HK-2 (cell line): ENCODE measurements at regions not wholly inside any gene's neighbourhood (a gene's known extent, or its start where the extent isn't known, plus 50 kb on each side); places are given as distances from the start of the nearest gene placed in this dataset.

Experiments used
- DNase-seq: peaks from one replicate; pipeline ENCODE4 v3.0.0-alpha.2; 2018; ENCODE audit not compliant: unreplicated experiment

DNA sequence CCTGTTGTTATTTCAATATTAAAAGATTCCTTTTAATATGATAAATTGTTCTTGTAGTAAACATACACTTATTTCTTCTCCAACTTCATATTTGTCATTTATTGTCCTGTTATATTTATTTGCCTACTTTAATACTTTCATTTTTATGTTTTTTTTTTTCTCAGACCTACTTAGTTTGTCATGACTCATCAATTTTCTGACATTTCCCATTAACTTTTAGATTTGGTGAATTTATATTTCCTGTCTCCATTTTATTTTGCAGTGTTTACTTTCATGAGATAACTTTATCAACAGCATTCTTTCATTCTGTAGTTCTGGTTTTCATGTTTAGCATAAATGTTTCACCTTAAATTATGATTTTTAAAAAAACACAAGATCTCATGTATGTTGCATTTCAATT is 788.7 kb downstream of the EFNA5 start:
- DNase-seq: no peak

DNA sequence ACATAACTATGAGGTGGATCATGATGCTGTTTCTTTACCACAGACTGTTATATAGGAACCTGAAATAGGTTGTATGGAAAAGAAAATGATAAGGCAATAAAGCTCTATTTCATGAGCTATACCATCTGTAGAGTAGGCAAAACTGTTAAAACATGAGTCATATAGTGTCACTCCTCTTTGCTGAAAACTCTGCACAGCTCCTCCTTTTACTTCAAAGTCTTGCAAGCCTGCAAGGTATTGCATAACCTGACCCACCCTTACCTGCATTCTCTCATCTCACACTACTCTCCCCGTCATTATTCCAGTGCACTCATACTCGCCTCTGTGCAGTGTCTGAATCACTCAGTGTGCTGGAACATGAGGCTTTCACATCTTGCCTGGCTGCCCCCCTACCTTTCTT is 790.1 kb downstream of the EFNA5 start:
- no peak for DNase-seq

DNA sequence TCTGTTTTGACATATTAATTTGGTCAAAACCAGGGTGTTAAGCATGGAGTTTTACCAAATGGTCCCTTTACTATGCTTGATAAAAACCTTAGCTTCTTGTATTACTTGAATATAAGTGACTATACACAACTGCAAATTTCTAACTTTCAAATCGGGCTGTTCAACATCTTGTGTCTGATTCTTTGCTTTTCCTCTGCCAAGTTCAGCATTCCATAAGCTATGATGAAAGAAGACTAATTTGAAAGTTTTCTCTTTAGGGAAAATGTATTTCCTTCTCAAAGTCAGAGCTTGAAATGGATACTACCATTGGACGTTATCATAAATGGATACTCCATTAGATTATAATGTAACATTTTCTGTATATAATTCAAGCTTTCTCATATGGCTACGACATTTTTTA is 792.9 kb downstream of the EFNA5 start:
- DNase-seq: no peak

DNA sequence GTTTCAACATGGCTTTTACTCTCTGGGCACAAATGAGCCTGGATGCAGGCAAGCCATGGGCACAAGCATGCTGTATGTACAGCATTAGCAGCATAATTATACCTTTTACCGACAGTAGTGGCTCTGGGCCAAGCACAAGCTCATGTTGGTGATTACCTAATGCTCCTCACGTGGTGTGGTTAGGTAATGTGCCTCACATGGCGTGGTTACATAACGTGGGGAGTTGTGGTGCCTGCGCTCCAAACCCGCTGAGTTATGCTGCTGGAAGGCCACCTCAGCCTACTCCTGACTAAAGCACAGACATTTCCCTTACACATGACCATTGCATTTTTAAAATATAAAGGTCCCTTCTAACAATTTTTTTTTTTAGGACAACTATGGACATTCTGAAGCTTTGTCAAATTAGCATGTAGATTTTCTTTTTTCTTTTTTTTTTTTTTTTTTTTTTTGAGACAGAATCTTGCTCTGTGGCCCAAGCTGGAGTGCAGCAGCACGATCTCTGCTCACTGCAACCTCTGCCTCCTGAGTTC is 794.0 kb downstream of the EFNA5 start:
- no peak for DNase-seq

DNA sequence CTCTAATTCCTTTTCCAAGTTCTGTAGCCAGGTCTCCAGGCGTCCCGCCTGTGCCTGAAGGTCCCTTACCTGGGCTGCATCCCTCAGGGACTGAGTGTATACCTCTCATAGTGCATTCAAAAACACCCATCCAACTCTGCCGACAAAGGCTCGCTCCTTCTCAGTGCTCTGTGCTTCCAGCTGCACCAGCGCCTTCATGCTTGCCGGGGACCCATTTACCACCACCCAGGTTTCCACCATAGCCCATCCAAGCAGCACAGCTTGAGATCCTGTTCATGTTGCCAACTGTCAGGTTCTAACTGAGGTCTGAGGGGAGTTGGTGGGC is 794.5 kb downstream of the EFNA5 start:
- no peak for DNase-seq

DNA sequence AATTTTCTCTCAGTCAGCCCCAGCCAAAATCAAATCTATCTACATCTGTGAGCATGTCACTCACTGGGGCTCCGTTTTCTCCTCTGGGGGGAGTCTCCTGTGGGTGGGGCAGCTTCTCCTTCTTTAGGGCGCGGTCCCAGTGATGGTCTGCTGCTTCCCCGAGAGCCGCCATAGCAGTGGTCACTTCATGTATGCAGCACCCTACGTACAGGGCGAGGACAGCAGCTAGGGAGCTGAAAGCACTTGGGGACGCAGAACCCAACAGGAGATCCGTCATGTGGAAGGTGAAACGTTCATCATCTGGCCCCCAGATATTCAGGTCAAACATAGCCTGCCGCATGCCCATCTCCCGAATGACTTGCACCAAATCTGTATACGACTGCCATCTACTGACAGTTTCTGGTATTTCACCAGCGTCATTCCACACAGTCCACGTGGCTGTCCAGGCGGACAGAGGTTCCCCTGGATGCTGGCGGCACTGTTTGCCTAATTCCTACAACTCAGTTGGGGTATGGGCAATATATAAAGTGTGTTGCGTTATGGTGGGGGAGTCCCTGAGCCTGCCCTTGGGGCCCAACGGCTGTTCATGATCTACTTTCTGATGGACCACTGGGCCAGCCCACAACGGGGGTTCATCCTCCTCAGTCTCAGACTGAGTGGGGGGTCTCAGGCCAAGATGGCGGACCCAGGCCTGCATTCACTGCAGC is 795.0 kb downstream of the EFNA5 start:
- DNase-seq: no peak

DNA sequence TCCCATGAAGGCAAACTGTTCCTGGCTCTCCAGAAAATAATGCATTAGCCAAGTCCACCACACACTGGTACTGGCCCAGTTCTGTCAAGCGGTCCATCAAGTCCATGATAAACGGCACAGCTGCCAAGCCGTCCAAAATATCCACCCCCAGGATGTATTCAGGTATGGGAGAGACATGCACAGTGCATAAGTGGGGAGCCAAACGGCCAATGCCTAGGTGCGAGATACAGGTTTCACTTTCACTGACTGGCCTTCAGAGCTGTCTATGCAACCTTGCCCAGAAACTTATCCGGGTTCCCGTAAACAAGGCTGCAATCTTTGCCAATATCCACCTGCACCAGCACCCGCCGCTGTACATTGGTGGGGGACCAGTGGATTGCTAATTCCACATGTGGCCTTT is 795.8 kb downstream of the EFNA5 start:
- DNase-seq: no peak

DNA sequence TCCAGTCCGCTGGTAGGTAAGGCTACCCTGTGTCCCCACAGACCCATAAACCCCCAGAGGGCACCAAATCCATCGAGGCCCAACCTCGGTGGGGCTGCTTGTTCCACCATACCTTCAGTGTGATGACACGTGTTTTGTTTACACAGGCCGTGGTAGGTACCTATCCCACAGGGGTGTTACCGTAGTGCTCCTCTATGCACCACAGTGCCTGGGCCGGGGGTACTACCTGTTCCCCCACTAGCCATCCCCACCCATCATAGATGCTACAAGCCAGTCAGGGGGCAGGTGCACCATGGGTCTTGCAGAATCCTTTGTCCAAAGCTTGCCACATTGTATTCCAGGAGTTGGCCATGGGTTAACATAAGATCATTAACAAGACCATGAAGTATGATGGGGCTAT is 796.2 kb downstream of the EFNA5 start:
- DNase-seq: no peak

DNA sequence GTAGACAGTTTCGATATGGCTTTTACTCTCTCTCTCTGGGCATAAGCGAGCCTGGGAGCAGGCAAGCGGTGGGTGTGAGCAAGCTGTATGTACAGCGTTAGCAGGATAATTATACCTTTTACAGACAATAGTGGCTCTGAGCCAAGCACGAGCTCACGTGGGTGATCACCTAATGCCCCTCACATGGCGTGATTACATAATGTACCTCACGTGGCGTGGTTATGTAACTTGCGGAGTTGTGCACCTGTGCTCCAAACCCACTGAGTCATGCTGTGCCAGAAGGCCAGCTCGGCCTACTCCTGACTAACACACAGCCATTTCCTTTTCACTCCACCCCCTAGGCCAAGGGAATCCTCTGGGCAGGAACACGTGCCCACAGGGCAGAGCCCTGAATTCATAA is 797.2 kb downstream of the EFNA5 start:
- DNase-seq: no peak

DNA sequence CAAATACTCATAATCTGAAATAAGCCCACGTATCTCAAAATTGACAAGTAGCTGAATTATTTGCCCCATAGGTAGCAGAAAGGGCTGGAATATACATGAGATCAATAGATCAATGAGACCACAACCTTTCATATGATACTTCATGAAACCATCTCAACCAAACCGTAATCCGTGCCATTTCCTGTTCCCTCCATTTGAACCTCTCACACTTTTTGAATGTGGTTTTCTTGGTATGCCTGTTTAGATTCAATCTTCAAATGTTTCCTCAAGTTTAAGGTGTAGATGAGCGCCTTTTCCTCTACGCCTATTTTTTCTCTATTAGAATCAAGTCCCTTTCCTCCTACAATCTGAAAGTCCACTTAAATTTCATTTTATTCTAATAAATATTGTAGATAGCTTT is 805.5 kb downstream of the EFNA5 start:
- no peak for DNase-seq

DNA sequence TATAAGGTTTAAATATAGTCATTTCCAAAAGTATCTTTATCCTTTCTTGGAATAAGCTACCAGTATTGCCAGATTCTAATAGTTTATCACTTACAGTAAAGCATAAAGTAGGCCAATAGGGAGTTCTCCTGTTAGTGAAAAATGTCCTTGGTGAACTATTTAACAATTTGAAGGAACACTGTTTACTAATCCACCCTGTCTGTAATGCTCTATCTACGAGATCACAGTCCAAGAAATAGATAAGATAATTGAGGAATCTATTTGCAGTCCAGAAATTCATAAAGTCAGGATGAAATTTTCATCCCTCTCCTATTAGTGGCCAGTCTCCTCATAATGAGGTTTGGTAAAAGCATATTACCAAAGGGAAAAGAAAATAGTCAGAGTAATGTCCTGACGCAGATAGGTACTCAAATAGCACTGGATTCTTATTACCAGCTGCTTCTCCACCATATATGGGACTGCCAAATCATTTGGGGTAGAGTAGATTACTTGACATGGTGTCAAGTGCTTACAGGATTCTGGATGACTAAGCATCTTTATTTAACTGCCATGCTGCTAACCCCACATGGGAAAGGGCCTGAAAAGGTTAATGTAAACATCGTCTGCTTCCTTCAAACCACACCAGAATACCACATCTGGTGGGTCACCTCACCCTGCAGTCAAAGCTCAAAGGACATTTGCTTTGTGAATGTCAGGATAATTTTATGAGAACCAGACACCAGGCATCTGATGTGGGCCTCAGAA is 808.1 kb downstream of the EFNA5 start:
- DNase-seq: no peak

DNA sequence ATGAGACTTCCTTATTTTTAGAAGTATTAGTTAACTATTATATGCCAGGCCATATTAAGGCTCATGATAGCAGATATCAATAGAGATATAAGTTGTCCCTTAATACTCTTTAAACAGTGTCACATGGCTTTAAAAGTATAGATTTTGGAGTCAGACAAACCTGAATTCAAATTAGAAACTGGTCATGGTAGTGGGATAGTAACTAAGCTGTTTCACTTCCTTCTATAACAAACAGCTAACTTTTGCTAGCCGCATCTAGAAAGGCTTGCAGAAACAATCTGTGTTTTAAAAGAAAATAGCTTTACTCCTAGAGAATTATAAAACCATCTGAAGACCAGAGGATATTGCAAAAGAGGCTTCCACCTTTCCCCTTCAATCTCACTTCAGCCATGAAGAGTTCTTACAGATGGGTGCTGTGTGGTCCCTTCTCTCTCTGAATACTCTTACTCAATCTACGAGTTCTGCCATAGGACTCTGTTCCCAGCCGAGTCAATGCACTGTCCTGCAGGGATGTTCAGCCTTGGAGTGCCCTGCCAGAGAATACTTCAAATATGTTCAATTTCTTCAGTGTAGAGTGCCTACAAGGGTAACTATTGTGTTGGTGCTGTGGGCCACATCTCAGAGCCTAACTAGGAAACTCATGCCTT is 810.2 kb downstream of the EFNA5 start:
- DNase-seq: no peak

DNA sequence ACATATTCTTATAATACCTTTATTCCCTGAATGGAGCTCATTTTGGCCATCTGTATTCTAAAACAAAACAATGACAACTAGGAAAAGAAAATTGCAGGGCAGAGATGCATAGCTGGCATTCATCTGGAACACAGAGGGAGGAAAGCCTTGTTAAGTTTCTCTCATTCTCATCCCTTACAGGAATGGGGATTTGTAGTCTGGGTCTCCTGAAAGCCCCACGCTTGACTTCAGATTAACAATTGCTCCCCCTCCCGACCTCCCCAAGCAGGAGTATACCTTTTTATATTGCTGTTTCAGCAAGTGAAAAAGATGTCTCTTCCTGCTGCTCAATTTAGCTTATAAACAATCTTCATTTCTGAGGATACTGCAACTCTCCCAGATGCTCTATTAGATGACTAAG is 812.1 kb downstream of the EFNA5 start:
- DNase-seq: no peak

DNA sequence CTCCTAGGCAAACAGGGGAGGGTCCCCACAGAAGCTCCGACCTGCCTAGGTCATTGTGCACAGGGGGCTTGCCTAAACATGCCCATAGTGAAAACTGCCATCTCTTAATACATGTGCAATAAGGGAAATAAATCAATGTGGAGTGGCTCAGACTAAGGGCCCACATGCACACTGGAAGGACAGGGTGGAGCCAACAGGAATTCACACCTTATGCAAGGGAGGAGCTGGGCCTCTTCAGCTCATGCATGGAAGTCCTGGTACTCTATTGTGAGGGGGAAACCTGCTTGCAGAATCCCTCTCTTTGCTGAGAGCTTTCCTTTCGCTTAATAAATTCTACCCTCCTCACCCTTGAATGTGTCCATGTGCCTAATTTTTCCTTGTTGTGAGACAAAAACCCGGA is 815.8 kb downstream of the EFNA5 start:
- DNase-seq: no peak

DNA sequence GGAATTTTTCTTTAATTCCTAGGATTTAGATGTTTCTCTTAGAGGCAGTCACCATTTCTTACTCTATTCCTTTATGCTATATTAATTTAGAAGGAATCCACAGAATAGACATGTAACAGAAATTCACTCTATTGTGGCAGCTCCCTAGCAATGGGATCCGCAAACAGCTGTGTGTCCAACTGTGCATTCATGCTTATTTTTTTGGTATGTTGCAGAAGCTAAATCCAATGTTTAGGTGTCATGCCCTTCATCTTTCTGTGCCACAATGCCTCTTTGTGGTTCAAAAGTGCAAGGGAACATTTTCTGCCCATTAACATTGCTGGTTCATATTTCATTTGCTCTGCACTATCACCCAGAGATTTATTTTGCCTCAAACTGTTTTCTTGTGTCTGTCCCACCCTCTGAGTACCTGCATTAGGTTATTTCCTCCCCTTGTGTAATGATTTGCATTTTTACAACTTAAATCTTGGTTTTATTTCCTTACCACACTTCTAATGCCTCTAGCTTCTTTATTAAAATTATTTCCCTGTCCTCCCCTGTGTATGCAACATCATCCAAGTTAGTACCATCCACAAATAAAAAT is 816.5 kb downstream of the EFNA5 start:
- DNase-seq: no peak

DNA sequence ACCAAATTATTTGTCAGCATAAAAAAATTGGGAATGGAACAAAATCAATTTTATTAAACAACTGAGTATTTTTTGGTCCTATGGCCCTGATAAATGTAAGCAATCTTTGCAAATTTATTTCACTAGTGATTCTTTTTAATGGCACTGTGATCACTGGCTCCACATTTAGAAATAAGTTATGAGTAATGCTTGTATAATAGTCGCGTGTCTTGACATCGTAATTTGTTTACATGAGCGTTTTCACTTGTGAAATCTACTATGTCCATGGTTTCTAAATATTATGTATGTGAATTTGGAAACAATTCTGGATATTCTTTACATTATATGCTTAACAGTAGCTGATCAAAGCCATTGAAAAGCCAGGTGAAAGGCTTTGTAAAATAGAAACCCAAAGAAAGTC is 817.5 kb downstream of the EFNA5 start:
- no peak for DNase-seq

DNA sequence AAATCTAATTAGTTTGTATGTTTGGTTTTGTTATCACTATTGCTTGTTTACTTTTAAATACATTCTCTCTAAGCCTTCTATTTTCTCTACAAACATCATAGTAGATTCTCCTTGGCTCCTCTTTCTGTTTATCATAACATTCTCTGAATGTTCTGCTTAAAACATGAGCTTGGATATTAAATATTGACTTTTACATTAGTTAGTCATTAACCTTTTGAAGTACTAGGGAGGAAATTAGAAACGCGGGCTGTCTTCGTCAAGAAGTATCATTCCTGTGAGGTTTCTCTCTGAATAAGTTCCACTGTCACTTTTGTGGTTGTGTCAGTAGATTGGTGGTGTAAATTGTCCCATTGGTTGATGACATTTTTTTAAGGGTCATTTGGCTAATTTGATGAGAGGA is 821.5 kb downstream of the EFNA5 start:
- no peak for DNase-seq

DNA sequence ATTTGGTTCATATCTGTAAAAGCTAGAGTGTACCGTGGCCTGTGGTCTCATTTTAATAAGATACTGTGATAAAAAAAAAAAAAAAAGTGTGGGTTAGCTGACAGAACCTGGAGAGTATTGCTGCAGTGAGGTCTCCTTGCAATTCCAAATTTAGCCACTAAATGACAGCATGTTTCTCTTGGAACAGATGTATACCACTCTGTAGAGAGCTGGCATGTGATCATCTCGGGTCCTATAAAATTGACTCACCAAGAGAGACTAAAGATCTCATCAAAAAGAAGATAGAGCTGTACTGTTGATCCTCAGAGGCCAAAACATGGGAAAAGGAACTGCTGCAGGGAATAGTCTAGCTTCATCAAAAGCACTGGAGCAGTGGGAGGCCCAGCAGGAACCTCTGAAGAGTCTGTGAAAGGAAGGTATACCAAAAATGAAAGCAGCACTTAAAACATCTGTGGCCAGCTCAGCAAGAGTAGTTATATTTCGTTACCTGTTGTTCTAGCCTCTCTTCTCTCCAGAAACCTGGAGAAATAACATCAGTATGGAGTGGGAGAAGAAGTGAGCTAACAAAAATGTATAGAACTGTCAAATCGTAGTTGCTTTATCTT is 826.8 kb downstream of the EFNA5 start:
- no peak for DNase-seq

DNA sequence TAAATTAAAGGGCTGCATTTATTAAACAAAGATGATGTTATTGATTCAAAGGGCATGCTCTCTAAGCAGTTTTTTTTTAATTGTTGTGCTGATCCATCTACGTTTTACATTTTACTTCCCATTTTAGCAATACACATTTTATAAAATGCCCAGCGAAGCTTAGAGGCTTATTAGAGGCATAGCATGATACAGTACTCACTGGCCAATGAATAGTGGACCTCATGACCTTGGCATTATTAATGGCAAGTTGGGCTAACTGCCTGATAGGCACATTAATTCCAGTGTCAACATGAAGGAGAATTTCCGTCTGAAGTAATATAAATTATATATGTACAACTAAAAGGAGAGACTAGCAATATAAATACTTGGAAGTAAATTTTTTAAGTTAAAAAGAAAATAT is 837.2 kb downstream of the EFNA5 start:
- no peak for DNase-seq

DNA sequence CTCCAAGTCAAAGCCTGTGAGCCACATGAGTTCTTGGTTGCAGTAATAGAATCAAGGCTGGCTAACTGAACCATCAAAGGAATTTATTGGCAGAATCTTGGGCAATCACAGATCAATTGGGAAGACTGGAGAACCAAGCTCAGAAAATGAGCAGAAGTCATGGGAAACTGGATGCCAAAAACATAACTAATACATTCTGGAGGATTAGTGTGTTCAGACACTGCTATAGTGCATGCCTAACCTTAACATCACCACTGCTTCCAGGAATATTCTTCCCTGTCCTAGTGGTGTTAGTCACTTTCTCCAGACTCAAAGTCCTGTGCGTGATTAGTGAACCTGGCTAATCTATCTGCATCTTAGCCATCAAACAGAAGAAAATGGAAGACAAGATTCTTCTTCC is 843.7 kb downstream of the EFNA5 start:
- DNase-seq: no peak

DNA sequence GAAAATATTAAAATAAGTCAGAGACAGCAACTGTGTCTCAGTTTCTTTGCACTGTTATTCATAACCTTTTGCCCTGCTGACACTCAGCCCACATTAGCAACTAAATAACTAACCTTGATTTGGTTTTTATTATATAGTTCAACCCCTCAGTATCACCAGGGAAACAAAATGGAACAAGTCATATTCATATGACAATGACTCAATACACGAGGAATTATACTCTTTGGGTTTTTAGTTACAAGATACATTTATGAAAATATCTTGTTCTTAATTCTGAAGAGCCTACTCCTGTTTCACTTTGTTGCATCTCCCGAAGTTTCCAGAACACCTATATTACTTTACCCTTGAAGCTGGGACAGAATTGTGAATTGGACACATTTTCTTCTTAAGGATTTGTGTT is 845.4 kb downstream of the EFNA5 start:
- DNase-seq: no peak

DNA sequence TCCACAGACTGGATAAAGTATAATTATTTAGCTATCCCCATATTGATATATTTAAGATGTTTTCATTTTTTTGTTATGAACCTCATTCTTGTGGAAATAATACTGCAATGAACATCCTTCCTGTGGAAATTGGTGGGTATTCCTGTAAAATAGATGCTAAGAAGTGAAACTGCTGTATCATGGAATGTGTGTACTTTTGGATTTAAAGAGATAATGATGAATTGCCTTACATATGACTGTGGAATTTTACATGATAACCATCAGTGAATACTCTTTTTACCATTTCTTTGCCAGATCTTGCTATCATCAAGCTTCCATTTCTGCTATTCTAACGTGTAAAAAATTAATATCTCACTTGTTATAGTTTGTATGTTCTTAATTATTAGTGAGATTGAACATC is 847.9 kb downstream of the EFNA5 start:
- DNase-seq: no peak
